Kasumi-1 (cell line): ENCODE measurements at regions not wholly inside any gene's neighbourhood (a gene's known extent, or its start where the extent isn't known, plus 50 kb on each side); places are given as distances from the start of the nearest gene placed in this dataset.

Source experiments
- DNase-seq, 2 experiments: peaks; one replicate each; lab custom pipeline; 2025; lab: John Stamatoyannopoulos, UW

- no peak for DNase-seq
These were observed 184.0 kb upstream of the BCL6 start for GRCh38 chr3:187929112-187929816.

DNA sequence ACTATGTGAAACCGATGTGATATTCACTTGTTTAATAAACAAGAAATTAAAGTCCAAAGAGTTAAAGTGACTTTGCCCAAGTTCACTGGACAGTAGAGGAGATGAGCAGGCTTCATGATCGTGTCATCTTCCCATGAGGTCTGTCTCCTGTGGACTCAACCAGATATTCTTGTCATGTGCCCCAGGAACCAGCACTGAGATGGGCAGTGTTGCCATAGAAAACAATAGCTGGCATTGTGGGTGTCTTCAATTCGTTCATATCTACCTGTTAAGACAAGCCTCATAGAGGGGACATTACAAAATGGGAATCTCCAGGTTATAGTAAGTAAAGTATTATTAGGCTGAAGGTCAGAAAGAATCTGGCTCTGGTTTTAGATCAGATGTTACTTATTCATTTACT is 184.8 kb upstream of the BCL6 start:
- DNase-seq, result no peak

GRCh38 chr3:187931101-187931500 is 185.8 kb upstream of the BCL6 start:
- DNase-seq, result no peak

- no peak for DNase-seq
These were observed 186.6 kb upstream of the BCL6 start for GRCh38 chr3:187931770-187932278.

GRCh38 chr3:187932530-187932929 is 187.3 kb upstream of the BCL6 start:
- no peak for DNase-seq

- DNase-seq, result no peak
These were observed 190.4 kb upstream of the BCL6 start for GRCh38 chr3:187935623-187936156.

DNA sequence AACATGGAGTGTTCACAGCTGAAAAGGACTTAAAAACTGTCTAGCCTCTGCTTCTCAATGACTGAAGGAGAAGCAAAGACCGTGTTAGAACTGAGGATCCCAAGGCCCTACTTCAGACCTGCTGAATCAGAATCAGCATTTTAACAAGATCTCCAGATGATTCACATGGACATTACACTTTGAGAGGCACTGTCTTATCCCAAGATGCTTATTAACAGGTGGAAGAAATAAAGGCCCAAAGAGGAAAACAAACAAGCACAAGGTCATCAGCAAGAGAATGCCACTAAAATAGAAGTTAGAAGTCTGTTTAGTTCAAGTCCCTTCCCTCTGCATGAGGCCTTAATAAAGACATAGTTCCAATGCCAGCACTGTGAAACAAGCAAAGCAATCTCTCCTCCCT is 191.4 kb upstream of the BCL6 start:
- no peak for DNase-seq

DNA sequence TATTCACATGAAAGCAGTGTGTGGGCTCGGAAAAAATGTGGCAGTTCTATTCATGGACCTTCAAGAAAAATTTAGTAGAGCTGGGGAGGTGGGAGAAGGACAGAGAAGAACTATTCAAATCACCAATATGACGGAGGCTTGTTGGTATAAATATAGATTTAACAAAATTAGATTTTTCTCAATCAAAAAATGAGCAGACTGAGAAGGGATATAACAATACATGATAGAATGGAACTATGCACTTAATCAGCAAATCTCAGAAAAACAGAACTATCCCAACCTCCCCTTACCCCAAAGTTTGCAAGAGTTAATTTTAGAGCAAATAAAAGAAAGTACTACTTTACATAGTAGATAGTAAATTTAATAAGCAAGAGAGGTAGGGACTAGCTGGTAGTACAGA is 194.6 kb upstream of the BCL6 start:
- DNase-seq, result no peak

DNA sequence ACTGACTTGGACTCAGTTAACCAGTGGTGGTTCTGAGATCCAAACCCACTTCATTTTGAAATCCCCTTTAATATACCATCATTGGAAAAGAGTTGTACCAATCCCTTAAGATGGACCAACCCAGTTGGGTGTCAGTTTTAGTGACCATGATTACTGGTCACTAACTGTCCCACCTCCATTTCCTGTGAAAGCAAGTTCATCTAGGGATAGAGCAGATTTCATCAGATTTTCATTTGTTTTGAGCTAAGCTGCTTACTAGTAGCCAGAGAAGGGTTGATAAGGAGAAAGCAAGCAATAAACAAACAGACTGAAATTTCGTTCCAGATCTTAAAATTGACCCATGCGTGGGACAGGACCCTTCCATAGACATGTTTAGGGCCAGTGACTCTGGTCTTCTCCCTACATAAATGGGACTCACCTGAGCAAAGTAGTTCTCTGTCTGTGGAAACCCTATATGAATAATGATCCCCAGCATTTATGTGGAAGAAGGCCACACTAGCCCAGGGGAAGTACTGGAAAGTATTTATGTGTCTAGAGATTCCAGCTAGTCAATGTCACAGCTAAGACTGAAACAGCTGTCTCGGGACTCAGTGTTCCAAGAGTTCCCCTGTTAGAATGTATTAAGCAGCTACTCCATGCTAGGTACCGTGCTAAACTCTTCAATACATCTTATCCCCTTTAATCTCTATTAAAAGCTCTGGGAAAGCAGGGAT is 196.0 kb upstream of the BCL6 start:
- DNase-seq, result no peak

DNA sequence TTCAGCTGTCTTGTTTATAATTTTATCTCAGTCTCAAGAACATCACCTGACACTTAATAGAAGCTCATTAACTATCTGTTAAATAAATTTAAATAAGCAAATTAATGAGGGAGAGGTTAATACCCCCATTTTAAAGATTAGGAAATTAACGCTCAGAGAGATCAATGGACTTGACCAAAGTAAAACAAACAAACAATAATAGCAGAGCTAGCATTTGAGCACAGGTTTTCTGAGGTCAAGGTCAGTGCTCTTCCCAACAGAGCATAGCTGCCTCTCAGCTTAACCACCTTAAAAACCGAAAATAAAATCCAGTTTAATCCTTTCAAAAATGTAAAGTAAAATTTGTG is 196.6 kb upstream of the BCL6 start:
- no peak for DNase-seq

DNA sequence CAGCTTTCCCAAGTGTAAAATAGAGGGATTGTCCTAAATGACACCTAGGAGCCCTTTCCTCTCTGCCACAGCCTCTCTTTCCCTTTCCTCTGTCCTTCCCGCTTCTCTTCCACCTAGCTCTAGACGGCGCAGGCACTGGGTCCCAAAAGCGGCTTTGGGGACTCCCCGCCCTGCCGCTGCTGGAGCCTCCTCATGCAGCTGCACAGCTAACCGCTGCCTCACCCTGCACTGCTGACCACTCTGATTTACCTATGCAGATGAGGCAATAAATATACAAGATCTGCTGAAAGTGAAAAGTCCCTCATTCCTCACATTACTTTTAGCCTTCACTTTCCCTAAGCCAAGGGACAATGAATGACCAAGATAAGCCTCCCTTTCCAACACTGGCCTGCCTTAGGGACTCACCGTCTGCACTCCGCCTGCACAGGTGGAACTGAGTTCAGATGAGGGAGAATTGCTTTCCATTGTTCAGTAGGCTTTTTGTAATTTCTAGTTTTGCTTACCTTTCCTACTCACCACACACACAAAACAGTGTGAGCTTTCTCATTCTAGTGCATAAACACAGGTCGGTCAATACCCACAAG is 197.5 kb upstream of the BCL6 start:
- DNase-seq, result no peak

- DNase-seq, result no peak
These were observed 198.6 kb upstream of the BCL6 start for GRCh38 chr3:187943677-187944389.

DNA sequence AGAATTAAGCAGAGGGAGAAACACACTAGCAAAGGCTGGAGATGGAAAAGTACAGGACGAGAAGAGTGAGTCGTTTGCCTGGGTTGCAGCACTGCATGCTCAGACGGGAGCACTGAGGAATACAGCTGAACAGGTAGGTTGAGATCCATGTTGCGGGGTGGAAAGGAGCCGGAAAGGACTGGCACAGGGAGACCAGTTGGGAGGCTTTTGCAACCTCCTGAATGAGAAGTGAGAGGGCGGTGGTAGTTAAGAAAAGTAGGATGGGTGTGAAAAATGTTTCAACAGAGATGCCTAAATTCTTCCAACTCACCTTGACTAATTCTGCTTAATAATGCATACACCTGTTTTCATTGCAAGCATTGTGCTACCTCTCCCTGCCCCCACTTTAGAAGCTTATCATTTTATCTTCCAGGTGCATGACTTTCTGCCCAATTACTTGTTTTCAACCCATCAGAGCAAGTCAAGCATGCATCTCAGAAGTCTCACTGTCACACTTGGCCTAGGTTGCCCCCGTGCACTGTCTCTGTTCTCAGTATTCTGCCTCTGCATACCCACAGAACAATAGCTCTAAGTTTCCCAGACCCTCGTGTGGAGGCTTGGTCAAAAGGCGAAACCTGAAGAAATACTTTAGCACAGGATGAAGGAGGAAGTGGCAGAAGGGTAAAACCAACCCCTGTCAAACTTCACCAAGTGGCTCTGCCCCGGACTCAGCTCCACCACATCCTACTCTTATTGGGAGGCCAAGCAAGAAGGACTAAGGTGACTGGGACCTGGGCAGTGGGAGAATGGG is 199.3 kb upstream of the BCL6 start:
- DNase-seq, result no peak

DNA sequence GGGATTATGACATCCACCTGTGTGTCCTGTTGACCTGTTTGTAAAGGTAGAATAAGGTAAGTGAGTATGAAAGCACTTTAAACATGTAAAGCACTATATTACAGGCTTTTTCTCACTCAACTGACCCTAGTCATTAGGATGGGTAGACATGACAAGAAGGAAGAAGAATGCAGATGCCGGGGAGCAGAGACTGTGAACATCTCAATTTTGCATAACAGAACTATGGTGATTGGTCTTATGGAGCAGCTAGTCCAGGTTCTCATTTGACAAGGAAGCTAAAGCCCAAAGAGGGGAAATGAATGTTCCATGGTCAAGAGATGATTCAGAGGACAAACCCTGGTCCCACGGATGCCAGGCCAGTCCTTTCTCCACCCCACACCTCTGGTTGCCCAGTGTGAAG is 200.1 kb upstream of the BCL6 start:
- no peak for DNase-seq

DNA sequence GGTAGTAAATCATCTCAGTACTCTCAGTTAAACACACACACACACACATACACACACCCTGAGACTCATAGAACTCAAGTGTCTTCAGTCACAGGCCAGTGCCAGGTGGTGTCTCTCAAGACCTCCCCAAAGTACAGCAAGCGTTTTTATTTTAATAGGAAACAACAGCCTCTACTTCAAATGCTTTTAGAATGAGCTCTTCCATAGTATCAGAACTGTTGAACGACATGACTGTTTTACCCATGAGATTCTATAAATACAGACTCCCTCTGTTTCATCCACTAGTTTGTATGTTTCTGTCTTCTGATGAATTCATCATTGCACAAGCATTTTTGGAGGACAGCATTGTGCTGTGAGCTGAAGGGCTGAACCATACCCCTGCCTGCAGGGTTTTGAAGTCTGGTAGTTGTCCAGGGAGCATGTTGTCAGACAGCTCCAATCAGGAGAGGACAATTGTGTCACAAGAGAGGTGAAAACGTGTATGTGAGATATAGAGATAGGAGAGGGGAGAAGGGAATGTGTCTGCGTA is 201.0 kb upstream of the BCL6 start:
- DNase-seq, result no peak

DNA sequence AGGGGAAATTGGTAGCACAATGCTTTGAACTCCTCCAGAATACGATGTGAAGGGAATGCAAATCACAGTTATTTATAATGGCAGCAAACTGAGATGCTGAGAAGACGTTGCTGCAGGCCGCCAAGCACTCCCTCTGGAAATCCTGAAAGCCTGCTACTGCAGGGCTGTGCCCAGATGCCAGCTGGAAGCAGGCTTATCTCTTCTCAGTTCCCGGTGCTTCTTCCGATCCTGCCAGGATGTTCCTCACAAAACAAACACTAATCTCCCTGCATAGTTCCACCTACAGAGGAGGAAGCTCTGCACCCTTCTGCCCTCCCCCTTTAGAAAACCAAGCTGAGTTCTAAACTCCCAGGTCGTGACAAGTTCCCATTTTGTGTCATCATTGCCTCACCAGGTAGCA is 201.7 kb upstream of the BCL6 start:
- DNase-seq, result no peak

DNA sequence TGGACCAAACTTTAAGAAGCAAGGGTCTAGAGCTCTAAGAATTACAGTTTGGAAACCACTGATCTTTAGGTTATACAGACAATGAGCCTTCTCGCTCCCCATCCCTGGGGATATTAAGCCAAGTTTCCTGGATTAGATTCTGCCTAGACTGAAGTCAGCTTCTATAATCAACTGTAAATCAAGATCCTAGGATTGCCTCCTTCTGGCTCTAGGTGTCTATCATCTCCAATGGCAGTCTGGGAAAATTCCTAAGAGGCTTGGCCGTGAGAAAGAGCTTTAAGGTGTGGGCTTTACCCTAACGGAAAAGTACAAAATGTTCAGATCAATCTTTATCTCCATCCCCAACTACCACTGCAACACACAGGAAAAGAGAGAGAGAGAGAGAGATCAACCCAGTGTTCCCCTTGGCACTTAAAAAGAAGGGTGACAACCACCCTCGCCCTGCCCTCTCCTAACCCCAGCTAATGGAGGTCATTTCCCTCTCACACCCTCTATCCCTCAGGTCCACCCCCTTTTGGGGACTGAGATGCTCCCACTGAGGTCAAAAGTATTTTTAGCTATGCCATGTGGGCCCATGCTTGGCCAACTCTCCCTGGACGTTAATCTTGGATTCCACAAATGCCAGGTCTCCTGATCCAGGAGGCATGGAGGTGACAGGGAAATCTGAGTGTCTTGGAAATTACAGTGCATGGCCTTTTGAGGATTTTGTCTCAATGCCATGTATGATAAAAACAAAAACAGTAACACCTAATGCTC is 202.8 kb upstream of the BCL6 start:
- DNase-seq, result no peak

GRCh38 chr3:187949093-187949820 is 204.0 kb upstream of the BCL6 start:
- no peak for DNase-seq

DNA sequence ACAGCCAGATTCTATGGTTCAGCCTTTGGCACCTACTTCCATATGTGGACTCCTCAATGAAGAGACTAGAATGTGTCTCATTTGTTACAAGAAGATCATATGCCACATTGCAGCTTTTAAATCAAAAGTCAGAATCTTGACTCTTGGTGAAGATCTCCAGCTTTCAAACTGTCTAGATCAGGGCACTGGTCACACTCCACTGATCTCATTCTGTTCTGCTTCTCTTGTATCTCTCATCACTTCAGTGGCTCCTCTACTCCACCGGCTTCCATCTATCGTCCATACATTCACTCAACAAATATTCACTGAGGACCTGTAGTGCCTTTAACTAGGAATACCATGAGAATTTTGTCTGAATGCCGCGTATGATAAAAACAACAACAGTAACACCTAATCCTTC is 203.3 kb upstream of the LPP start:
- no peak for DNase-seq
